ENCODE measurements at regions not wholly inside any gene's neighbourhood (a gene's known extent, or its start where the extent isn't known, plus 50 kb on each side); places are given as distances from the start of the nearest gene placed in this dataset.

- H3K27me3 ChIP-seq (ENCODE audit: control insufficient read depth in 2 of 2, insufficient read depth in 1 of 2, low read length in 1 of 2), result no peaks in the 10 kb centered on the region
- H3K27ac ChIP-seq (ENCODE audit: low read depth in 1 of 2, low read length in 1 of 2), result no peak overlapping the region
- H3K36me3 ChIP-seq (ENCODE audit: control insufficient read depth in 2 of 2, insufficient read depth in 2 of 2, low read length in 1 of 2), result no peaks in the 10 kb centered on the region
- peaks cover 0 to 3% of the 10 kb centered on the region in 2 donors for H3K9me3 ChIP-seq (ENCODE audit: control insufficient read depth in 2 of 2, insufficient read depth in 1 of 2, low read length in 1 of 2)
- H3K4me1 ChIP-seq (ENCODE audit: control insufficient read depth in 2 of 2, insufficient read depth in 2 of 2, low read length in 2 of 2), result no peaks in the 10 kb centered on the region
- 91% methylated on average over 5 of the region's 5 CpGs for whole genome bisulfite sequencing
- no peak for DNase-seq (ENCODE audit: low read depth in 6 of 9, low spot score in 9 of 9)
- H3K4me3 ChIP-seq (ENCODE audit: low read length in 2 of 2), result no peak overlapping the region
These were observed 74.6 kb upstream of the PDC start for GRCh38 chr1:186535388-186536133.

GRCh38 chr1:186534401-186534800 lies 73.5 kb upstream of the PDC start:
- no peak overlapping the region for H3K4me3 ChIP-seq (ENCODE audit: low read length in 2 of 2)
- H3K4me1 ChIP-seq (ENCODE audit: control insufficient read depth in 2 of 2, insufficient read depth in 2 of 2, low read length in 2 of 2), result no peaks in the 10 kb centered on the region
- no peaks in the 10 kb centered on the region for H3K36me3 ChIP-seq (ENCODE audit: control insufficient read depth in 2 of 2, insufficient read depth in 2 of 2, low read length in 1 of 2)
- WGBS, result 94% methylated on average over 4 of the region's 4 CpGs
- H3K27me3 ChIP-seq (ENCODE audit: control insufficient read depth in 2 of 2, insufficient read depth in 1 of 2, low read length in 1 of 2), result no peaks in the 10 kb centered on the region
- no peaks in the 10 kb centered on the region for H3K9me3 ChIP-seq (ENCODE audit: control insufficient read depth in 2 of 2, insufficient read depth in 1 of 2, low read length in 1 of 2)
- DNase-seq (ENCODE audit: low read depth in 6 of 9, low spot score in 9 of 9), result no peak
- no peak overlapping the region for H3K27ac ChIP-seq (ENCODE audit: low read depth in 1 of 2, low read length in 1 of 2)

- Histone ChIP-seq H3K4me3 (ENCODE audit: low read length in 2 of 2) (no peak overlapping the region), H3K9me3 (ENCODE audit: control insufficient read depth in 2 of 2, insufficient read depth in 1 of 2, low read length in 1 of 2) (no peaks in the 10 kb centered on the region), H3K4me1 (ENCODE audit: control insufficient read depth in 2 of 2, insufficient read depth in 2 of 2, low read length in 2 of 2) (no peaks in the 10 kb centered on the region), H3K27ac (ENCODE audit: low read depth in 1 of 2, low read length in 1 of 2) (no peak overlapping the region), H3K36me3 (ENCODE audit: control insufficient read depth in 2 of 2, insufficient read depth in 2 of 2, low read length in 1 of 2) (no peaks in the 10 kb centered on the region), H3K27me3 (ENCODE audit: control insufficient read depth in 2 of 2, insufficient read depth in 1 of 2, low read length in 1 of 2) (no peaks in the 10 kb centered on the region)
- DNase-seq (ENCODE audit: low read depth in 6 of 9, low spot score in 9 of 9), result no peak
- WGBS, result 93% methylated on average over 2 of the region's 2 CpGs
These were observed 71.6 kb upstream of the PDC start for GRCh38 chr1:186532466-186532865.

GRCh38 chr1:186531561-186532165 lies 70.7 kb upstream of the PDC start:
- no peaks in the 10 kb centered on the region for H3K9me3 ChIP-seq (ENCODE audit: control insufficient read depth in 2 of 2, insufficient read depth in 1 of 2, low read length in 1 of 2)
- no peaks in the 10 kb centered on the region for H3K36me3 ChIP-seq (ENCODE audit: control insufficient read depth in 2 of 2, insufficient read depth in 2 of 2, low read length in 1 of 2)
- no peak overlapping the region for H3K4me3 ChIP-seq (ENCODE audit: low read length in 2 of 2)
- no peaks in the 10 kb centered on the region for H3K4me1 ChIP-seq (ENCODE audit: control insufficient read depth in 2 of 2, insufficient read depth in 2 of 2, low read length in 2 of 2)
- DNase-seq (ENCODE audit: low read depth in 6 of 9, low spot score in 9 of 9), result no peak
- no peak overlapping the region for H3K27ac ChIP-seq (ENCODE audit: low read depth in 1 of 2, low read length in 1 of 2)
- H3K27me3 ChIP-seq (ENCODE audit: control insufficient read depth in 2 of 2, insufficient read depth in 1 of 2, low read length in 1 of 2), result no peaks in the 10 kb centered on the region
- 93% methylated on average over 1 of the region's 1 CpG for WGBS

GRCh38 chr1:186530109-186530508 lies 69.2 kb upstream of the PDC start:
- DNase-seq (ENCODE audit: low read depth in 6 of 9, low spot score in 9 of 9), result no peak
- Histone ChIP-seq H3K27me3 (ENCODE audit: control insufficient read depth in 2 of 2, insufficient read depth in 1 of 2, low read length in 1 of 2) (no peaks in the 10 kb centered on the region), H3K4me1 (ENCODE audit: control insufficient read depth in 2 of 2, insufficient read depth in 2 of 2, low read length in 2 of 2) (no peaks in the 10 kb centered on the region), H3K36me3 (ENCODE audit: control insufficient read depth in 2 of 2, insufficient read depth in 2 of 2, low read length in 1 of 2) (no peaks in the 10 kb centered on the region), H3K4me3 (ENCODE audit: low read length in 2 of 2) (no peak overlapping the region), H3K9me3 (ENCODE audit: control insufficient read depth in 2 of 2, insufficient read depth in 1 of 2, low read length in 1 of 2) (no peaks in the 10 kb centered on the region), H3K27ac (ENCODE audit: low read depth in 1 of 2, low read length in 1 of 2) (no peak overlapping the region)
- 95% methylated on average over 2 of the region's 2 CpGs for WGBS

- no peaks in the 10 kb centered on the region for H3K36me3 ChIP-seq (ENCODE audit: control insufficient read depth in 2 of 2, insufficient read depth in 2 of 2, low read length in 1 of 2)
- H3K4me1 ChIP-seq (ENCODE audit: control insufficient read depth in 2 of 2, insufficient read depth in 2 of 2, low read length in 2 of 2), result no peaks in the 10 kb centered on the region
- H3K4me3 ChIP-seq (ENCODE audit: low read length in 2 of 2), result no peak overlapping the region
- no peak overlapping the region for H3K27ac ChIP-seq (ENCODE audit: low read depth in 1 of 2, low read length in 1 of 2)
- peaks cover 2 to 7% of the 10 kb centered on the region in 2 donors for H3K9me3 ChIP-seq (ENCODE audit: control insufficient read depth in 2 of 2, insufficient read depth in 1 of 2, low read length in 1 of 2)
- no peak for DNase-seq (ENCODE audit: low read depth in 6 of 9, low spot score in 9 of 9)
- H3K27me3 ChIP-seq (ENCODE audit: control insufficient read depth in 2 of 2, insufficient read depth in 1 of 2, low read length in 1 of 2), result no peaks in the 10 kb centered on the region
These were observed 59.1 kb upstream of the PDC start for GRCh38 chr1:186519982-186520381.

GRCh38 chr1:186518822-186519381 lies 58.0 kb upstream of the PDC start:
- H3K36me3 ChIP-seq (ENCODE audit: control insufficient read depth in 2 of 2, insufficient read depth in 2 of 2, low read length in 1 of 2), result no peaks in the 10 kb centered on the region
- 90% methylated on average over 4 of the region's 4 CpGs for WGBS
- peaks cover under 1 to 6% of the 10 kb centered on the region in 2 donors for H3K9me3 ChIP-seq (ENCODE audit: control insufficient read depth in 2 of 2, insufficient read depth in 1 of 2, low read length in 1 of 2)
- no peaks in the 10 kb centered on the region for H3K27me3 ChIP-seq (ENCODE audit: control insufficient read depth in 2 of 2, insufficient read depth in 1 of 2, low read length in 1 of 2)
- H3K4me1 ChIP-seq (ENCODE audit: control insufficient read depth in 2 of 2, insufficient read depth in 2 of 2, low read length in 2 of 2), result no peaks in the 10 kb centered on the region
- no peak overlapping the region for H3K27ac ChIP-seq (ENCODE audit: low read depth in 1 of 2, low read length in 1 of 2)
- no peak for DNase-seq (ENCODE audit: low read depth in 6 of 9, low spot score in 9 of 9)
- no peak overlapping the region for H3K4me3 ChIP-seq (ENCODE audit: low read length in 2 of 2)

- H3K4me3 ChIP-seq (ENCODE audit: low read length in 2 of 2), result no peak overlapping the region
- peaks cover 0 to under 1% of the 10 kb centered on the region in 2 donors for H3K9me3 ChIP-seq (ENCODE audit: control insufficient read depth in 2 of 2, insufficient read depth in 1 of 2, low read length in 1 of 2)
- no peaks in the 10 kb centered on the region for H3K36me3 ChIP-seq (ENCODE audit: control insufficient read depth in 2 of 2, insufficient read depth in 2 of 2, low read length in 1 of 2)
- no peaks in the 10 kb centered on the region for H3K4me1 ChIP-seq (ENCODE audit: control insufficient read depth in 2 of 2, insufficient read depth in 2 of 2, low read length in 2 of 2)
- no peak overlapping the region for H3K27ac ChIP-seq (ENCODE audit: low read depth in 1 of 2, low read length in 1 of 2)
- no peak for DNase-seq (ENCODE audit: low read depth in 6 of 9, low spot score in 9 of 9)
- no peaks in the 10 kb centered on the region for H3K27me3 ChIP-seq (ENCODE audit: control insufficient read depth in 2 of 2, insufficient read depth in 1 of 2, low read length in 1 of 2)
These were observed 57.5 kb upstream of the PDC start for GRCh38 chr1:186518395-186518794.

GRCh38 chr1:186514367-186514766 lies 53.5 kb upstream of the PDC start:
- Histone ChIP-seq H3K27ac (ENCODE audit: low read depth in 1 of 2, low read length in 1 of 2) (no peak overlapping the region), H3K4me1 (ENCODE audit: control insufficient read depth in 2 of 2, insufficient read depth in 2 of 2, low read length in 2 of 2) (peaks cover 0 to 3% of the 10 kb centered on the region in 2 donors), H3K4me3 (ENCODE audit: low read length in 2 of 2) (no peak overlapping the region), H3K27me3 (ENCODE audit: control insufficient read depth in 2 of 2, insufficient read depth in 1 of 2, low read length in 1 of 2) (no peaks in the 10 kb centered on the region), H3K9me3 (ENCODE audit: control insufficient read depth in 2 of 2, insufficient read depth in 1 of 2, low read length in 1 of 2) (no peaks in the 10 kb centered on the region), H3K36me3 (ENCODE audit: control insufficient read depth in 2 of 2, insufficient read depth in 2 of 2, low read length in 1 of 2) (no peaks in the 10 kb centered on the region)
- WGBS, result 96% methylated on average over 4 of the region's 4 CpGs
- no peak for DNase-seq (ENCODE audit: low read depth in 6 of 9, low spot score in 9 of 9)
